Right ventricle myocardium inferior (tissue), 1 donor: ENCODE measurements at regions not wholly inside any gene's neighbourhood (a gene's known extent, or its start where the extent isn't known, plus 50 kb on each side); places are given as distances from the start of the nearest gene placed in this dataset.
"Not testable (repeated sequence)": the region's sequence is repeated elsewhere in the genome, so short reads cannot be mapped to it uniquely, and the experiment has no call there.

Experiments
- ATAC-seq: fragments of 200-7000 bp; cut with Tn5 transposase; one replicate; pipeline ENCODE4 v1.9.1; 2020; ENCODE audit warnings: mild to moderate bottlenecking, moderate library complexity
- DNase-seq: peaks from one replicate; pipeline ENCODE4 v3.0.0; 2021; ENCODE audit errors: missing footprints
- intact Hi-C: fragments of 100-400 bp; cut with DNase I; formaldehyde crosslinking; loops from one replicate; pipeline ENCODE4 v1.11.0; 2022
- donor health status: DM: no; HTN: yes; CAD: no; lungs with severe emphysema.

DNA sequence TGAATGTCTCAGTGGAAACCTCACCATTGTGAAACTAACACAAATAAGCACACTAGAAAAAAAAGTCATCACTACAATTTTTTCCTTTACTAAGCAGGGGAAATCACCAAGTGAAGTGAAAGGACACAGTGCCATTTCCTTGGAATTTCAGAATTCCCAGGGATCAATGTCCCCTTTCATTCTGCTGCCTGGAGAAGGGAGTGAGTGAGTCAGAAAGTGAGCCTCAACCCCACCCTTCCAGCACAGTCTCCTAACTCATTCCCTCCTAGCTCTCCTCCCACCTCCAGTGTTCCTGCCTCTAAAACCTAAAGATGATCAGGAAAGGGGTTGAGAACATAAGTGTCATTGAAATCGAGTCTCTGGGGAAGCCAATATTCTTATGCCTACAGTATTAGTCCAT, 608.5 kb downstream of the RNF144A start:
- no peak for DNase-seq
- no peak for ATAC-seq
- intact Hi-C loops, result no loop called here

DNA sequence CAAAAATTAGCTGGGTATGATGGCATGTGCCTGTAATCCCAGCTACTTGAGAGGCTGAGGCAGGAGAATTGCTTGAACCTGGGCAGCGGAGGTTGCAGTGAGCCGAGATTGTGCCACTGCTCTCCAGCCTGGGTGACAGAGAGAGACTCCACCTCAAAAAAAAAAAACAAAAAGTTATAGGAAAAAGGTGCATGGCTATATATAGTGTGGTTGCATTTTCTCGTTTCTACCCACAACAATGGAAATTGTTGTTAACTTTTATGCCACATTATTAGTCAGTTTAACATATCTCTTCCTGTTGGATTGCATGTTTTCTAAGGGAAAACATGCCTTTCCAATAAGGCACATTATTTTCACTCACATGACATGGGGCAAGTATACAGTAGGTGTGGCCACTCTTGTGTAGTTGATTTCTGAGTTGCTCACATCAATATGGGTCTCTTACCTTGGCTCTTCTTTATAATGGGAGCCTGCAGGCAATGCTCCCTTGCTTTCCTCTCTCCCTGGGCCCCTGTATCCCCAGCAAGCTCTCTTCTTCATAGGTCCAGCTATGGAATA, 610.0 kb downstream of the RNF144A start:
- no peak for DNase-seq
- intact Hi-C loops, result no loop called here
- ATAC-seq, result no peak

DNA sequence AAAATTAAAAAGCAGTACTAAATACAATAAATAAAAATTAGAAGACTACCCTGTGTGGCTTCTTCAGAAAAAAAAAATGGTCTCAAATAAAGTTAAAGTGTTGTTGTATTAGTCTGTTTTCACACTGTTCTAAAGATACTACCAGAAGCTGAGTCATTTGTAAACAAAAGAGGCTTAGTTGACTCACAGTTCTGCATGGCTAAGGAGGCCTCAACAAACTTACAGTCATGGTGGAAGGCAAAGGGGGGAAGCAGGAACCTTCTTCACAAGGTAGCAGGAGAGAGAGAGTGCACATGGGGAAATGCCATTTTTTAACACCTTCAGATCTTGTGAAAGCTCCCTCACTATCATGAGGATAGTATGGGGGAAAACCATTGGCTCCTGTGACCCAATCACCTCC, 612.8 kb downstream of the RNF144A start:
- intact Hi-C loops, result no loop called here
- ATAC-seq (no peak), DNase-seq (no peak)

DNA sequence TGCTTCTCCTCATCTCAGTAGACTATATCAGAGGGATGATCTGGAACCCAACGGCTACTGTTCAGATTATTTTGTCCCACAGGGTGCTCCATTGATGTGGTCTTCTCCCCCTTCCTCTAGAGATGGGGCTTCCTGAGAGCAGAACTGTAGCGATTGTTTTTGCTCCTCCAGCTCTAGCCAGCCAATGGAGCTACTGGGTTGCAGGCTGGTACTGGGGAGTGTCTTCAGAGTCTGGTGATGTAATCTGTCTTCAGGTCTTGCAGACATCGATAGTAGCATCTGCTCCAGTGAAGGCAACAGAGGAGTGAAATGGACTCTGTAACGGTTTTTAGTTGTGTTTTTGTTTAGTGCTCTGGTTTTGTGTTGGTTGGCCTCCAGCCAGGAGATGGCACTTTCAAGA, 621.9 kb downstream of the RNF144A start:
- intact Hi-C loops, result no loop called here
- no peak for ATAC-seq
- no peak for DNase-seq

DNA sequence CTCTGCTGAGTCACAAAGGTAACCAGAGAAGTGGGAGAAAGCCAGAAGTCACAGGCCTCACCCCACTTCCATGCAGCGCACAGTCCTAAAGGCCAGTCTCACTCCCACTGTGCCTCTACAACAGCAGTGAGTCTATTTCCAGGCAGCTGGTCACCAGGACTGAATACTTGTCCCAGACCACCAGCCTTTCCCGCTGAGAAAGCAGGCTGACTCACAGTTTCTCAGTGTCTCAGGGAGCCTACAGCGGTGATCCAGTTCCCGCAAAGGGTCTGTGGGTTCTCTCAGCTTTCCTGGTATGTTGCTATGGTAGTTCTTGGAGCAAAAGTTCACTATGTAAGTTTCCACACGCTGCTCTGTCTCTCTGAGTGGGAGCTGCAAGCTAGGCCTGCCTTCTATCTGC, 622.5 kb downstream of the RNF144A start:
- intact Hi-C loops, result no loop called here
- no peak for DNase-seq
- ATAC-seq, result no peak

DNA sequence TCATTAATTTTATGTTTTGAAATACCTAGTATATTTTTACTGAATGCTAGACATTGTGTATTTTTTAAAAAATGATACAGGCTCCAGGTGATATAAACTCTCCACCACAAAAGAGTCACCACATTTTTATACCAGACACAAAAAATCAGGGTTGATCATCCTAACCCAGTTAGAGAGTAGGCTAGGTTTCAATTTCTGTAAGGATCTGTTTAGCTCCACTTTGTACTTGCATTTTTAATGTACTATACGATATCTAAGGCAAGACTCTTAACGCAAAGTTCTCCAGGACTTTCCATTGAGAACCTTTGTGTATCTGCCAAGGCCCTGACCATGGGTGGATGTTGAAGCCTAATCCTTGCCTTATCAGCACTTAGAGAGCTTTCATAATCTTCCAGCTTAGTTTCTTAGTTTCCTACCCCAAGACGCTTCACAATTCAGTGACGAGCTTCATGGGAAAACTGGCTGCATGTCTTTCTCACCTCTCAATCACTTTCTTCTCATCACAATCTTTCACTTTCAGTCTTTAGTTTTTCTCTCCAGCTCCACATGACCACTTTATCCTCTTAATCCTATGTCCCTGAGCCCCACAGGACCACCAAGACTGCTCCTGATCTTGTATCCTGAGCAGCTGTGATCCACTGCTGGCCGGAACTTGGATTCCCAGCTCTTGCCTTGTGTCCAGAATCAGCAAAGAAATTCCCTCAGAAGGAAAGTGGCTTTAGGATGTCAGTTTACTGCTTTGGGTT, 635.8 kb downstream of the RNF144A start:
- intact Hi-C loops, result no loop called here
- DNase-seq (no peak), ATAC-seq (no peak)

DNA sequence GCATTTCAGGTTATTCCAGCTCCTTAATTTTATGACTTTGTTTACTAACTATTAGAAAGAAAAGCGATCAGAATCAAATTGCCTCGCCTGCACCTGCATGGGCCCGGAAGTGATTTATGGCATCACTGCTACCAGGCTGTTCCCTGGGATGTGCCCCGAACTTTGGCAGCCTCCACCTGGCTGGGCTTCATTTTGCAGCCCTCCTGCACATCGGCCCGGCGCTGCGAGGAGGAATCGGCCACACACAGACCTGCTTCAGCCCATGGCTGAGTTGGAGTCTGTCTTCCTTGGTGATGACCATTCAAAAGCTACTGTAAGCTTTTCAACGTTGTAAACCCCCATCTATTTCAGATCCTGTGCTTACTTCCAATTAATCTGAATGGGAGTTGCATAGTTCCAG, 638.0 kb downstream of the RNF144A start:
- DNase-seq, result no peak
- no peak for ATAC-seq

DNA sequence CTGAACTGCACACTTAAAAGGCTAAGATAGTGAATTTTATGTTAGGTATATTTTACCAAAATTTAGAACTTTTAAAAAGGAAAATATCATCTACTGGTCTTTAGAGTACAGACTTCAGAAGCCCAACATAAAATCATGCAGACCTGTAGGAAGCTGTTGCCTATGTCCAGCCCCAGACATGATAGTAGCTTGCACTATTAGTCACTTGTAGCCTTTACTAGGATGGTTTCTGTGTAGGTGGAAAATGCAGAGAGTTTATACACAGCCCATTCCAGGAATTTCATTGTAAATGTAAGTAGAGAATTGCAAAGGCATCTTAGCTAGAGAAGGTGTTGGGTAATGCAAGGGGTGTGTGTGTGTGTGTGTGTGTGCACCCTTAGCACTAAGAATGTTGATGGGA, 640.2 kb downstream of the RNF144A start:
- ATAC-seq (no peak), DNase-seq (no peak)
- intact Hi-C loops, result no loop called here

More for the DNA sequence above, 638.0 kb downstream of the RNF144A start:
- intact Hi-C loops, result no loop called here

DNA sequence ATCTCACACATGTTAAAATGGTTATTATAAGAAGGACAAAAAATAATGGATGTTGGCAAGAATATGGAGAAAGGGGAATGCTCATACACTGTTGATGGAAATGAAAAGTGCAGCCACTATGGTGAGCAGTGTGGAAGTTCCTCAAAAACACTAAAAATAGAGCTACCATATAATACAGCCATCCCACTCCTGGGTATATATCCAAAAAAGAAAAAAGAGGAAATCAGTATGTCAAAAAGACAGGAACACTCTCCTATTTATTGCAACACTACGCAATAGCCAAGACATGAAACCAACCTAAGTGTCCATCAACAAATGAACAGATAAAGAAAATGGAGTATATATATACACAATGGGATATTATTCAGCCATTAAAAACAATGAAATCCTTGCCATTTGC, 642.6 kb downstream of the RNF144A start:
- intact Hi-C loops, result no loop called here
- ATAC-seq (no peak), DNase-seq (no peak)

DNA sequence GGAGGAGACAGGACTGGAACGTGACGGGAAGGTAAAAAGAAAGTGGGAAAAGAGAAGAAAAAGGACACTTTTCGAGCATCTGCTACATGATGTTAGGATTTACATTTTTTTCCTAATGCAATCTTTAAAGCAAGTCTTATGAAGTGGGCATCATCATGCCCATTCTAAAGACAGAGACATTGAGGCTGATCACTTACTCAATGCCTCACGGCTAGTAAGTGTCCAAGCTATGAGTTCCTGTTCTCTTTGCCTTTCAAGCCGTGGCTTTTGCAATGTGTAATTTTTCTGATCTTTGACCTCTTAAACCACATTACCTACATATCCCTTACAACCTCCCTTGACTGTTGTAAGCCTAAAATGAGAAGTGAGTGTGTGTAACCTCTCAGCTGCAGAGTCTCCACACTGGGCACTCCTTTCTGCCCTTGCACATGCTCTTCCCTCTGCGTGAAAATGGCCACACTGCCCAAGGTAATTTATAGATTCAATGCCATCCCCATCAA, 649.2 kb downstream of the RNF144A start:
- intact Hi-C loops, result no loop called here
- ATAC-seq (no peak), DNase-seq (no peak)

DNA sequence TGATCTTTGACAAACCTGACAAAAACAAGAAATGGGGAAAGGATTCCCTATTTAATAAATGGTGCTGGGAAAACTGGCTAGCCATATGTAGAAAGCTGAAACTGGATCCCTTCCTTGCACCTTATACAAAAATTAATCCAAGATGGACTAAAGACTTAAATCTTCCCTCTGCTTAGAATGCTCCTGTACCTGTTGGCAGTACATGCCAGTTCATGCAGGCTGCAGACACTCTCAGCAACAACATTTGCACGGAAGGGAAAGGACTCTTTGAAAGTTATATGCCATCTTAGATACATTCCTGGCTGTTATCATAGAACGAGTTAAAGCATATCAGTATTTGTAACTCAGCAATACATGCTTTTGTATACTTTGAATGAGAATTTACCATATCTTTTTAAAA, 649.9 kb downstream of the RNF144A start:
- DNase-seq, intact Hi-C loops, ATAC-seq: not testable (repeated sequence)

DNA sequence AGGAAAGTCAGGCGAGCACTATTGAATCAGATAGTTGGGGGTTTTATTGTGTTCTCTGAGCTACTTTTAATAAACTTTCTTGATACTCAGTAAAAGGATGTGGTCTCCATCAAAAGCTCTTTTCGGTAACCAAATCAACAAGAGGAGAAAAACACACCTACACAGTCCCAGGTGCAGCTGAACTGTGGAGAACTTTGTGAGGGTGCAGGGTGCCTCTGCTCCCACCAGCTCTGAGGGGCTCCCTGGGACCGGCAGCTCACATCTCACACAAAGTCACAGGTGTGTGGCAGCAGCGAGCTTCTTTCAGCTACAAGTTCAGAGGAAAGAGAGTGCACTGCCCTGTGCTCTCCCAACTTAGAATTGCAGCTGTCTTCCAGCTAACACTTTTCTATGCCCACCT, 650.4 kb downstream of the RNF144A start:
- ATAC-seq (no peak), DNase-seq (no peak)

DNA sequence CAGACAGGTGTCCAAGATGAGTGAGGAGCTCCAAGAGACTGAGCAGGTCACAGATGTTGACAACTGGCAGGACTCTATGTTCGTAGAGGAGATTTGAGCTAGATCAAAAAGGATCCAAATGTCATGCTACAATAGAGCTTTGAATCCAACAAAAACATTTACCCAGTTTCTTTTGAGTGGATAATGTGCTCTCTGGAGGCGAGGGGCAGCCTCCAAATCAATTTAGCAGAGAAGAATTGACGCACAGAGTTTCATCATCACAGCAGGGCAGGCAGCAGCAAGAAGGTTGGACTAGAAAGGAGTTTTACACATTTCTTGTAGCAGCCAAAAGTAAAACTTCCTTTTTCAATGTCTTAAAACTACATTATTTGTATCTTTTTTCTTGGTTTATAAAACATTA, 653.0 kb downstream of the RNF144A start:
- DNase-seq (no peak), ATAC-seq (no peak)
- intact Hi-C loops, result no loop called here

More for the DNA sequence above, 650.4 kb downstream of the RNF144A start:
- intact Hi-C loops, result no loop called here

DNA sequence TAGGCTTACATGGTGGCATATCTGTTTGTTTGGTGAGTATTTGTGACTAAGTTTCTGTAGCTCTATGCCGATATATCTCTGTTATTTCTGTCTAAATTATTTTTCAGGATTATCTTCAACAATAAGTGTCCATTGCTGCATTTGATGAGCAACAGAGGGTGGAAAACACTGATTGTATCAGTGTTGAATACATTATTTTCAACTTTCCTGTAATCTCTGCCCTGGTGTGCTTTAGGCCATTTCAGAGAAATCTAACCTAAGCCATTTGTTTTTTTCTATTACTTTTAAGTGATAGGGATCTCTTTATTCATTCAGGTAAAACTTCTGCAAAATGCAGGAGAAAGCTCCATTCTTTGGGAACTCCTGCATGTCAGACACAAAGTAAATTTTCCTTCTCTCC, 654.5 kb downstream of the RNF144A start:
- DNase-seq, result no peak
- ATAC-seq, result no peak
- intact Hi-C loops, result no loop called here

DNA sequence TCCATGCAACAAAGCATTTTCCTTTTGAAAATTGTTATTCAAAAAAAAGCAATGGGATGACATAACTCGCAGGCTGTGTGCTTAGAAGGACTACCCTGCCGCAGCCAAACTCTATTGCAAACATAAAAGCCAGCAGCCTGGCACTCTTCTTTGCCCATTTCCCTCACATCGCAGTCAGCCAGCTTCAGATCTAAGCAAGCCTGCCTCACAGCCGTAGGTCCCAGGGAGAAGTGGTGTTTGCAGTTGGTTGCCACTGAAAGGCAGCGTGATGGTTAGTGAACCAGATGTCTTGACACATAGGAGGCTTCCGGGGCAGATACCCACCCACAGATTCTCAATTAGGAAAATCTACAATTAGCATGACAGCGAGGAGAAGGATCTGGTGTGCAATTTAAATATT, 655.2 kb downstream of the RNF144A start:
- ATAC-seq (no peak), DNase-seq (no peak)
- intact Hi-C loops, result no loop called here

DNA sequence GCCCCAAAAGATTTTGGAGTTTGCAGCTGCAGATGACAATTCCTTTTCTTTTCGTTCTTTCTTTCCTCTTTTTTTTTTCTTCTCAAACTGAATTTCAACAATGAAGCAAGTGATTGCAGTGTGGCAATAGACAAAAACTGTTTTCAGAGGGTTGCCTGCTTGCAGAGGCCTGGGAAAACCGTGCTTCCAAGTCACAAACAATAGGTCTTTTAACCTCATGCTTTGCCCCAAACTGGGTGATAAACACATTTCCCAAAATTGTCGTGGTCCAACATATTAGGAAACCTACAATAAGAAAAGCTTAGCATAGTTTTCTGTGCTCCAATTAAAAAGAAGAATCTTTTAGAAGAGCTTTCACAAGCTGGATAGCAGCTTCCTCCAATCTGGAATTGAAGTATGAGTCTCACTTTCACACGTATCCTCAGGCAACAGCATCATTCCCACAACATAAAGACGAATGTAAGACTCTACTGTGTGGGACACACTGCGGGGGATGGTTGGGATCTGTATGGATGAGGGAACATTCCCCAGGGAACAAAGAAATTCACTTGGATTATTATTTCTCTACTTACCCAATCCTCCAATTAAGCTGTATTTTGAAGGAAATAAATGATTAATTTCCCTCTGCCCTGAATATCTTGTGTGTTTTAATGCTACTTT, 656.1 kb downstream of the RNF144A start:
- intact Hi-C loops, result no loop called here
- DNase-seq, result no peak
- ATAC-seq, result no peak

DNA sequence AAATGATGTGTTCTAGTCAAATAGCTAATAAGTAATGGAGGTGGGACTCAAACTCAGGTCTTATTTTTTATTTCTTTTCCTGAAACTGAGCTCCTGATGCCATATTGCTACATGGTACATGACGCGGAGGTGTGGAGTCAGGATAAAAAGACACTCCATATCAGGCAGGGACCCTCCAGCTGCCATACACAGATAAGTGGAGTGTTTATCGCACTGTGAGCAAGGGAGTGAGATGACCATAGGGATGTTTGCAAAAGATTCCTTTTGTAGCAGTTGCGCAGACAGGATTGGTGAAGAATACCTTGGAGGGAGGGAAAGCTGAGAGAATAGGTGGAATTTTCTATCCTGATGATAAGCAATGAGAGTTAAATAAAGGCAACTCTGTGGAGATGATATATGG, 657.2 kb downstream of the RNF144A start:
- intact Hi-C loops, result no loop called here
- DNase-seq (no peak), ATAC-seq (no peak)

DNA sequence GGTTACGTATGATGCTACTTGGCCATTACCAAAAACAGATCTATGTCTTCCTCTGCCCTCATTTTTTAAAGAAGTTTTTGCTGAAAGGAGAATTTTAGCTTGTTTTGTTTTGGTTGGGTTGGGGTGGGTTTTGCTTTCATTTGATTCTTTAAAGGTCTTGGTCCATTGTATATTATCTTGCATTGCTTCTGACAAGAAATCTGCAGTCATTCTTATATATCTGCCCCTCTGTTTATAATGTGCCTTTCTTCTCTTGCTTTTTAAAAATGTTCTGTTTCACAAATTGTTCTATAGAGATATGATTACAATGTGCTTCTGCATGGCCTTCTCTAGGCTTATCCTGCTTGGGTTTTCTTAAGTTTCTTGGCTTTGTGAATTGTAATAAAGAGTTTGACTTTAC, 660.6 kb downstream of the RNF144A start:
- intact Hi-C loops, result no loop called here
- ATAC-seq, result no peak
- DNase-seq, result no peak

DNA sequence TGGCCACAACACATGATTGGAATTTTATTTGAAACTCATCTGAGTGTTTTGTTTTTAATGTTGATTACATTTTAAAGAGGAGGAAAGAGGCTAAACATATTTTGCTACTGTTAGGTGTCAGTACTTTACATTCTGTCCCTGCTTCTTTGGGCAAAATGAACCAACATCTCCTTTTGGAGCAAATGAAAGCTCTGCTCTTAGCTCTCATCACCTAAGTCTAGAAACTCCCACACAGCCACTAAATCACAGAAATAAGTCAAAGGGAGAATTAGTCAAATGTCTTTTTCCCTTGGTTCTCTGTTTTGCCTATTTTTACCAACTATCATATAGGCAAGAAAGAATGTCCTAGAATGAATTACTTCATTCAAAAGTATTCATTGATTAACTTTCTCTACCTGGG, 666.8 kb downstream of the RNF144A start:
- ATAC-seq (no peak), DNase-seq (no peak)
- intact Hi-C loops, result no loop called here

DNA sequence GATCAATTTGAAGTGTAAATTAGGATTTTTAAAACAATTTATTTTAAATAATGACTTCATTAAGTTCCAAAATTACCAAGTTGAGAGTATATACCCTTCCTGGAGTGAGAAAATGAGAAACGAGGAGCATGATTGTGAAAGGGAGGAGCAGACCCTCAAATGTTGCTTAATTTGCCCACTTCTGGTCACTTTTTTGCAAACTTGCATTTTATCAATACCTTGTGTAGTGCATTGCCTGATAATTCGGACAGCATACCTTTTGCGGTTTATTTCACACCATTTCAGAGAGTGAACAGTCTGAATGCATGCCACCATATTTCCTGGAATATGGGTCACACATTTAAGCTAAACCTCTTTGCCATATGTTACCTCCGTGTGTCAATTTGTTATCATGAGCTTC, 669.7 kb downstream of the RNF144A start:
- intact Hi-C loops, result no loop called here
- ATAC-seq, result no peak
- DNase-seq, result no peak
